K562 (cell line): ENCODE measurements at regions not wholly inside any gene's neighbourhood (a gene's known extent, or its start where the extent isn't known, plus 50 kb on each side); places are given as distances from the start of the nearest gene placed in this dataset.

Experiments
- ESRRA ChIP-seq: fragments of 450-650 bp; IDR thresholded peaks from 2 replicates; pipeline ENCODE4 v1.6.1; 2014; ENCODE audit warnings: low read depth, mild to moderate bottlenecking, moderate library complexity, borderline replicate concordance
- FOXA1 ChIP-seq: fragments of 450-650 bp; IDR thresholded peaks from 2 replicates; pipeline ENCODE4 v1.6.1; 2016; ENCODE audit warnings: mild to moderate bottlenecking, borderline replicate concordance
- HIVEP1 ChIP-seq: fragments of 250-450 bp; sonication (Bioruptor Pico); IDR thresholded peaks from 2 replicates; pipeline ENCODE4 v1.4.0; 2020; ENCODE audit warnings: mild to moderate bottlenecking
- KLF16 ChIP-seq: IDR thresholded peaks from 2 replicates; pipeline ENCODE4 v1.6.1; 2016; ENCODE audit warnings: antibody characterized with exemption
- MTA3 ChIP-seq: fragments of 450-650 bp; formaldehyde crosslinking; IDR thresholded peaks from 2 replicates; pipeline ENCODE4 v1.6.1; 2017; ENCODE audit warnings: mild to moderate bottlenecking, borderline replicate concordance
- RAD21 ChIP-seq, 2 experiments: fragments of 250-450 bp in 1 of 2; fragments of 450-650 bp in 1 of 2; sonication (Bioruptor Pico) in 1 of 2; formaldehyde crosslinking in 1 of 2; IDR thresholded peaks in 1 of 2; conservative IDR thresholded peaks in 1 of 2; 2 replicates each; pipeline versions ENCODE4 v1.4.0 to v1.8.0; 2020 to 2022; ENCODE audit warnings: mild to moderate bottlenecking in 2 of 2, moderate library complexity in 1 of 2
- TAF1 ChIP-seq: IDR thresholded peaks from 2 replicates; pipeline ENCODE4 v1.6.1; 2011; ENCODE audit warnings: mild to moderate bottlenecking, low read length, moderate library complexity; ENCODE audit not compliant: insufficient read depth, control insufficient read depth, severe bottlenecking; ENCODE audit errors: extremely low read depth
- ZNF431 ChIP-seq: sonication (generic); formaldehyde crosslinking; IDR thresholded peaks from 2 replicates; pipeline ENCODE4 v1.8.0; 2022; ENCODE audit warnings: mild to moderate bottlenecking, missing genetic modification reagents
- TF ChIP-seq, protein P1 (sequence below): sonication (generic); formaldehyde crosslinking; IDR thresholded peaks from 2 replicates; pipeline ENCODE4 v1.8.1; 2022; ENCODE audit warnings: missing genetic modification reagents
- TF ChIP-seq, protein P2 (sequence below), 3 experiments: IDR thresholded peaks in 2 of 3; conservative IDR thresholded peaks in 1 of 3; 2 replicates each; pipeline ENCODE4 v1.5.1; 2011 to 2012; ENCODE audit warnings: low read length in 3 of 3, mild to moderate bottlenecking in 3 of 3, control low read depth in 2 of 3, improper control_type of control experiment in 1 of 3, inconsistent platforms in 1 of 3, low read depth in 1 of 3, mixed read lengths in 1 of 3, moderate library complexity in 1 of 3; ENCODE audit not compliant: insufficient read depth in 2 of 3
- TF ChIP-seq, protein P3 (sequence below): fragments of 450-650 bp; IDR thresholded peaks from 2 replicates; pipeline ENCODE4 v1.6.1; 2016; ENCODE audit warnings: antibody characterized with exemption

DNA sequence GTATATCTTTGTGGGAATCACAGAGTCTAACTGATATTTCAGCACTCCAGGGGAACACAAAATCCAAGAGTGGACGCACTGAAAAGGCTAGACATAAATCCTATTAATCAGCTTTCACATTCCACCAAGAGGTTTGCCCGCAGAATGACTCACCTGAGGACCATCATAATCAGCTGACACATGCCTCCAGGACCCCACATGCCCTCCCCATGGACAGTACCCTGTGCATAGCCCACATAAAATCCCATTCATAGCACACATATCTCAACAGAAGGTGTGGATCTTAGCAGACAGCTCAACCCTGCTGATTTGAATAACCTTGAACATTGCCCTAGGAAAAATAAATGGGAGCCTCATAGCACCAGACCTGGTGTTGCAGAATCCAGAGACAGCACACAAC is 246.8 kb upstream of the TENT5A start:
- TF ChIP-seq HIVEP1 (CRISPR knock-in tag) (no peak), FOXA1 (no peak), ZNF431 (CRISPR knock-in tag) (no peak), MTA3 (no peak), TAF1 (no peak), RAD21 (CRISPR knock-in tag; conservative IDR thresholded peaks at IDR 0.05 in 1 of 2, IDR thresholded peaks at IDR 0.05 in 1 of 2) (no peak), KLF16 (no peak), ESRRA (no peak)
- TF ChIP-seq, protein P1, sequence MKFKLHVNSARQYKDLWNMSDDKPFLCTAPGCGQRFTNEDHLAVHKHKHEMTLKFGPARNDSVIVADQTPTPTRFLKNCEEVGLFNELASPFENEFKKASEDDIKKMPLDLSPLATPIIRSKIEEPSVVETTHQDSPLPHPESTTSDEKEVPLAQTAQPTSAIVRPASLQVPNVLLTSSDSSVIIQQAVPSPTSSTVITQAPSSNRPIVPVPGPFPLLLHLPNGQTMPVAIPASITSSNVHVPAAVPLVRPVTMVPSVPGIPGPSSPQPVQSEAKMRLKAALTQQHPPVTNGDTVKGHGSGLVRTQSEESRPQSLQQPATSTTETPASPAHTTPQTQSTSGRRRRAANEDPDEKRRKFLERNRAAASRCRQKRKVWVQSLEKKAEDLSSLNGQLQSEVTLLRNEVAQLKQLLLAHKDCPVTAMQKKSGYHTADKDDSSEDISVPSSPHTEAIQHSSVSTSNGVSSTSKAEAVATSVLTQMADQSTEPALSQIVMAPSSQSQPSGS (CRISPR knock-in tag), result no peak
- TF ChIP-seq, protein P2, sequence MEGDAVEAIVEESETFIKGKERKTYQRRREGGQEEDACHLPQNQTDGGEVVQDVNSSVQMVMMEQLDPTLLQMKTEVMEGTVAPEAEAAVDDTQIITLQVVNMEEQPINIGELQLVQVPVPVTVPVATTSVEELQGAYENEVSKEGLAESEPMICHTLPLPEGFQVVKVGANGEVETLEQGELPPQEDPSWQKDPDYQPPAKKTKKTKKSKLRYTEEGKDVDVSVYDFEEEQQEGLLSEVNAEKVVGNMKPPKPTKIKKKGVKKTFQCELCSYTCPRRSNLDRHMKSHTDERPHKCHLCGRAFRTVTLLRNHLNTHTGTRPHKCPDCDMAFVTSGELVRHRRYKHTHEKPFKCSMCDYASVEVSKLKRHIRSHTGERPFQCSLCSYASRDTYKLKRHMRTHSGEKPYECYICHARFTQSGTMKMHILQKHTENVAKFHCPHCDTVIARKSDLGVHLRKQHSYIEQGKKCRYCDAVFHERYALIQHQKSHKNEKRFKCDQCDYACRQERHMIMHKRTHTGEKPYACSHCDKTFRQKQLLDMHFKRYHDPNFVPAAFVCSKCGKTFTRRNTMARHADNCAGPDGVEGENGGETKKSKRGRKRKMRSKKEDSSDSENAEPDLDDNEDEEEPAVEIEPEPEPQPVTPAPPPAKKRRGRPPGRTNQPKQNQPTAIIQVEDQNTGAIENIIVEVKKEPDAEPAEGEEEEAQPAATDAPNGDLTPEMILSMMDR (IDR thresholded peaks at IDR 0.05 in 2 of 3, conservative IDR thresholded peaks at IDR 0.05 in 1 of 3; ENCODE audit: insufficient read depth in 2 of 3, low read depth in 1 of 3, low read length in 3 of 3), result no peak
- TF ChIP-seq, protein P3, sequence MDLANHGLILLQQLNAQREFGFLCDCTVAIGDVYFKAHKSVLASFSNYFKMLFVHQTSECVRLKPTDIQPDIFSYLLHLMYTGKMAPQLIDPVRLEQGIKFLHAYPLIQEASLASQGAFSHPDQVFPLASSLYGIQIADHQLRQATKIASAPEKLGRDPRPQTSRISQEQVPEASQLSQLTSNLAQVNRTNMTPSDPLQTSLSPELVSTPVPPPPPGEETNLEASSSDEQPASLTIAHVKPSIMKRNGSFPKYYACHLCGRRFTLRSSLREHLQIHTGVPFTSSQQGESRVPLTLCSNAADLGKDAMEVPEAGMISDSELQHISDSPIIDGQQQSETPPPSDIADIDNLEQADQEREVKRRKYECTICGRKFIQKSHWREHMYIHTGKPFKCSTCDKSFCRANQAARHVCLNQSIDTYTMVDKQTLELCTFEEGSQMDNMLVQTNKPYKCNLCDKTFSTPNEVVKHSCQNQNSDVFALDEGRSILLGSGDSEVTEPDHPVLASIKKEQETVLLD, result no peak
